HG03342 (cell line): ENCODE measurements at regions not wholly inside any gene's neighbourhood (a gene's known extent, or its start where the extent isn't known, plus 50 kb on each side); places are given as distances from the start of the nearest gene placed in this dataset.
"Not testable (repeated sequence)": the region's sequence is repeated elsewhere in the genome, so short reads cannot be mapped to it uniquely, and the experiment has no call there.

Experiments used
- ATAC-seq: cut with Tn5 transposase; IDR thresholded peaks from one replicate; pipeline ENCODE4 v1.9.1; 2021; ENCODE audit warnings: mild to moderate bottlenecking, moderate library complexity; ENCODE audit not compliant: unreplicated experiment

- ATAC-seq: no peak
These were observed 450.6 kb upstream of the CAMK1G start for GRCh38 chr1:209132736-209133467.

GRCh38 chr1:209134001-209134400, 449.5 kb upstream of the CAMK1G start:
- no peak for ATAC-seq

GRCh38 chr1:209143916-209144315, 439.6 kb upstream of the CAMK1G start:
- ATAC-seq: no peak

- ATAC-seq: no peak
These were observed 433.4 kb upstream of the CAMK1G start for GRCh38 chr1:209150114-209150513.

- no peak for ATAC-seq
These were observed 430.1 kb upstream of the CAMK1G start for GRCh38 chr1:209153411-209153810.

GRCh38 chr1:209154912-209155311, 428.6 kb upstream of the CAMK1G start:
- no peak for ATAC-seq

- no peak for ATAC-seq
These were observed 428.0 kb upstream of the CAMK1G start for GRCh38 chr1:209155546-209155945.

GRCh38 chr1:209156991-209157390, 426.5 kb upstream of the CAMK1G start:
- no peak for ATAC-seq

GRCh38 chr1:209157546-209158249, 425.8 kb upstream of the CAMK1G start:
- no peak for ATAC-seq

- no peak for ATAC-seq
These were observed 424.7 kb upstream of the CAMK1G start for GRCh38 chr1:209158851-209159250.

- no peak for ATAC-seq
These were observed 423.3 kb upstream of the CAMK1G start for GRCh38 chr1:209160230-209160629.

GRCh38 chr1:209162651-209163050, 420.9 kb upstream of the CAMK1G start:
- ATAC-seq: no peak

- no peak for ATAC-seq
These were observed 415.3 kb upstream of the CAMK1G start for GRCh38 chr1:209168204-209168603.

GRCh38 chr1:209171151-209171550, 412.4 kb upstream of the CAMK1G start:
- no peak for ATAC-seq

- no peak for ATAC-seq
These were observed 411.2 kb upstream of the CAMK1G start for GRCh38 chr1:209172286-209172685.

- ATAC-seq: not testable (repeated sequence)
These were observed 410.5 kb upstream of the CAMK1G start for GRCh38 chr1:209172792-209173542.

GRCh38 chr1:209173796-209174195, 409.7 kb upstream of the CAMK1G start:
- ATAC-seq: not testable (repeated sequence)

GRCh38 chr1:209176866-209177430, 406.6 kb upstream of the CAMK1G start:
- no peak for ATAC-seq

- ATAC-seq: no peak
These were observed 400.3 kb upstream of the CAMK1G start for GRCh38 chr1:209183195-209183594.

- no peak for ATAC-seq
These were observed 395.9 kb upstream of the CAMK1G start for GRCh38 chr1:209187589-209187988.

- peak; percentile 96 for ATAC-seq
These were observed 392.8 kb upstream of the CAMK1G start for GRCh38 chr1:209190591-209191261.
